ENCODE measurements at regions not wholly inside any gene's neighbourhood (a gene's known extent, or its start where the extent isn't known, plus 50 kb on each side); places are given as distances from the start of the nearest gene placed in this dataset.
"Not testable (repeated sequence)": the region's sequence is repeated elsewhere in the genome, so short reads cannot be mapped to it uniquely, and the experiment has no call there.

DNA sequence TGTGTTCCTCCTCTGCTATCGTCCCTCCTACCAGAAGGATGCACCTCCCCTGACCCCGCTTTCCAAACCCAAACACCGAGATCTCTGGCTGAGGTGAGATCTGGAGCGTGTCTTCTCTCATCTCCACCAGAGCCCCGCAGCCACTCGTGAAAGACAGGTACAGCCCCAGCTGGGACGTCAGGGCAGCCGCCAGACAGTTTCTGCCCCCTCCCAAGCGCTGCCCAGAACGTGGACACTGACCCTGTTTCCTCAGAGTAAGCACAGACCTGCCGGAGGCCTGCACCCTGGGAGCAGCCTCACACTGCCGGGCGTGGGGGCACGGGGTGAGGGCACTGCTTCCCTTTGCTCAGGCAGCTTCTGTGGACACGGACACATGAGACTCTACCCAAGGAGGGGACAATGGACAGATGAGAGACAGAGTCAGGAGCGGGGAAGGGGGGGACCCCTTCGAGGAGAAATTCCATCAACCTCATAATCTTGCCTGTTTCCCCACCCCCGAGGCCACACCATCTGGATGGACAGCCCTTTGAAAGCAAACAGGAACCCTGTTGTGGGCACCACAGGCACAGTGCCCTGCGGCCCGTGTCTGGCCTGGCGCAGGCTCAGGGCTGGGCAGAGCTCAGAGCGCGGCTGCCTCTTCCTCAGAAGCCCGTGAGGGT is 210.6 kb downstream of the DLL1 start:
- DNase-seq, result no peak

DNA sequence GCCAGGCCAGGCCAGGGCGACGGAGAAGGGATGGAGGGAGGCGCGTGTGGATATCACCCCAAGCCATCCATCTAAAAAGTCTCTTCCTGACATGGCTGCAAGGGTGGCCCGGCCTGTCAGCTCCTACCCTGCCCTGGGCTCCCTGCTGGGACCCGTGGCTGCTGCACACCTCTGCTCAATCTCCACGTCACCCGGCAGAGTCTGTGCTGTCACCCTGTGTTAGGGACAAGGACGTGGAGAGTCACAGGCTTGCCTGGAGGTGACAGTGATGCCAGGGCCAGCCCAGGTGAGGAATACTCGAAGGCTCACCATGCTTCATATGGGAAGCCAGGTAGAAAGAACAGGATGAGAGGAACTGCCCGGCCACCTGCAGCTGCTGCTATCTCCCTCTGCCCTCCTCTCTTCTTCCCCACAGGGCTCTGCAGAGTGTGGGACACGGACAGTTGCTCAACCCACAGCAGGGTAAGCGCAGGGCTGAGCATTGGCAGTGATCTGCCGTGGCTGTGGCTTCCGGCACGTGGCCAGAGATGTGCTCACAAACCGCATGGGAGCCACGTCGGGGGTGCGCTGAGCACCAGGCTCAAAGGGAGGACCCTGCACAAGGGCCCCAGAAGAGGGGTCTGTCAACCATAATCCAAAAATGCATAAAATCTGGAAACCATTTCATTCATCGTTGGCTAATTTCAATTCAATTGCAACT is 214.3 kb downstream of the DLL1 start:
- no peak for DNase-seq

DNA sequence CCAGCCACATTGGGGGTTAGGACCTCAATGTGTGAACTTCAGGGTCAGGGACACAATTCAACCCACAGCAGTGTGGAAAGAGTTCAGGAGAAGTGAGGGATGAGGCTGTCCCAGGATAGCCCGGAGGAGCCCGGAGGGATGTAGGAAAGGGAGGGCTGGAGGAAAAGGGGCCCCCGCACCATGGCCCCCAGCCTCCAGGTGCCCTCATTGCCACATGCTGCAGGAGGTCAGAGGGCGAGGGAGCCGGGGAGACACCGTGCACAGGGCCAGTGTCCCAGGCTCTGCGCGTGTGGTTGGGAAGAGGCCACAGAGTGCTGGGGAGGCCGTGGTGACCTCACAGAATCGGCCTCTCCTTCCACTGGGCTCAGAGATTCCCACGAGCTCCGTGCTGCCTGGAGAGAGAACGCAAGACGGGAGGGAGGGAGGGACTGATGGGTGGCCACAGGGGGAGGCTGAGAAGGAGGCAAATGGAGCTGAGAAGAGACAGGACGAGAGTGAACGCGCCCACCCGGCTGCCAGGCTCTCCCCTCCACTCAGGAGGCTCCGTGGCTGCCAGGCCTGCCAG is 215.1 kb downstream of the DLL1 start:
- DNase-seq, result no peak

DNA sequence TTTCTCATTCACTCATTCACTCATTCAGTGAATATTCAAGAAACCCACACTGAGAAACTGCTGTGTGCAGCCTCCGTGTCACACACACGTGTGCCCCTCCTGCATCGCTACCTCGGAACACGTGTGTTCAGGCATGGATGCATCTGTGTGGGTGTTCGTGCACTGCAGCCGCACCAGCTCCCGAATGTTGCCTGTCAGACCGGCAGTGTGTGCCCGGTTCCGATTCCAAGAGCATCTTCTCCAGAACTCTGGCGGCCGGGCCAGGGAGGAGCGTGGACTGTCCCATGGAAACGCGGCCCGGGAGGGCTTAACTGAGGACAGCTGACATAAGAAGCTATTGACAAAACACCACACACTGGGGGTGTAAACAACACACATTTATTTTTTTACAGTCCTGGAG is 216.0 kb downstream of the DLL1 start:
- no peak for DNase-seq

DNA sequence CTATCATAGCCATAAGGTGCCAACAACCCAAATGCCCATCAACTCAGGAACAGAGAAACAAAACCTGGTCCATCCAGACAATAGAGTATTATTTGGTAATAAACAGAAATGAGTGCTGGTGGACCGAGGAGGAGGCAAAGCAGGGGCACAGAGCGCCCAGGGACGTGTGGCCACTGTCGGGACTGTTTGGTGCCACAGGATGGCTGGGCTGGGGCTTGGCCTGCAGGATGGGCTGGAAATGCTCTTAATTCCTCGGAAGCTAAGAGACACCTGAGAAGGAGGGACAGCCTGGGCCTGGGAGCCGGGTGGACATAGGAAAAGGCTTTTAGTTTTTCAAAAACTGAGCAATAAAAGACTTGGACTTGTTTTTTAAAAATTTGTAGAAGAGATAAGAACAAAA is 216.4 kb downstream of the DLL1 start:
- no peak for DNase-seq

DNA sequence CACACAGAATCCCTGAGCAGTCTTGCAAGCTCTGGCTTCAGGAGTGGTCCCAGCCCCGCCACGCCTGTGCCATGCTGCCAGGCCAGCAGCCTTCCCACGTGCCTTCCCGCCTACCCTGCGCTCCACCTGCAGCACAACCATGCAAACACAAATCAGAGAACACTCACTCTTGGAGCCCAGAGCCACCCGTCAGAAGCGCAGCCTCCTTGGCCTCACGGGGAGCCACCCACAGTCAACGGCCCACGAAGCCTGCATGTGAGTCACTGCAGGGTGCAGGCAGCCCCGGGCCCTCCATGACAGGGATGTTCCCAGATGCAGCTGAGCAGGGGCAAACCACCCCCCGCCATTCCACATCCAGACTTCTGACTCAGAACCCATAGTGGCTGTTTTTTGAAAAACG is 217.0 kb downstream of the DLL1 start:
- no peak for DNase-seq

DNA sequence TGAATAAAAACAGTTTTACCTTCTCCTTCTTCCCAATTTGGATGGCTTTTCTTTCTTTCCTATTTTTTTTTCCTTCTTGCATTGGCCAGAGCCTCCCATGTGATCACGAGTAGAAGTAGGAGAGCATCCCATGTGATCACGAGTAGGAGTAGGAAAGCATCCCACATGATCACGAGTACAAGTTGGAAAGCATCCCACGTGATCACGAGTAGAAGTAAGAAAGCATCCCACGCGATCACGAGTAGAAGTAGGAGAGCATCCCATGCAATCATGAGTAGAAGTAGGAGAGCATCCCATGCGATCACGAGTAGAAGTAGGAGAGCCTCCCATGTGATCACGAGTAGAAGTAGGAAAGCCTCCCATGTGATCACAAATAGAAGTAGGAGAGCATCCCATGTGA is 218.6 kb downstream of the DLL1 start:
- no peak for DNase-seq

DNA sequence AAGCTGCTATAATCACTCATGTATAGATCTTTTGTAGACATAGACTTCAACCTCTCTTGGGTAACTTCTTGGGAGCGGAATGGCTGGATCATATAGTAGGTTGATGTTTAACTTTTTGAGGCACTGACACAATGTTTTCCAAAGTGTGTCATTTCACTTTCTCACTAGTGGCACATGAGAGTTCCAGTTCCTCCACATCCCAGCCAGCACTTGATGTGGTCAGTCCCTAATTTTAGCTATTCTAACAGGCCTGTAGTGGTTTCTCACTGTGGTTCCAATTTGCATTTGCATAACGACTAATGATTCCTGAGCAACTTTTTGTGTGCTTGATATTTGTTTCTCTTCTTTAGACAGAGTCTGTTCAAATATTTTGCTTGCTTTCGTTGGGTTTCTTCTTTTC is 221.3 kb downstream of the DLL1 start:
- DNase-seq, result no peak

DNA sequence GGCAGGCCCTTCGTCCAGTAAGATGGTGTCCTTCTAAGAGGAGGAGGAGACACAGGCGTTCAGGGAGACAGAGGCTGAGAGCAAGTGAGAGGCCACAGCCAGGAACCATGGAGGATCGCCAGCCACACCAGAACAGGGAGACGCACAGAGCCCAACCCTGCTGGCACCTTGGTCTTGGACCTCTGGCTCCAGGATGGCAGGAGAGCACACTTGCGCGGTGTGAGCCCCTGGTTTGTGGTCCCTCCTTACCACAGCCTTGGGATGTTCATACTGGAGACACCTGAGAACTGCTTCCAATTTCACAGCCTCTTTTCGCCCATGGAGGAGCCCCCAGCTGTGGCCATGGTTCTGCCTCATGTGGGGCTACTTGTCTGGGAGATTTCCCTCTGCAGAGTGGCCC is 222.4 kb downstream of the DLL1 start:
- no peak for DNase-seq

DNA sequence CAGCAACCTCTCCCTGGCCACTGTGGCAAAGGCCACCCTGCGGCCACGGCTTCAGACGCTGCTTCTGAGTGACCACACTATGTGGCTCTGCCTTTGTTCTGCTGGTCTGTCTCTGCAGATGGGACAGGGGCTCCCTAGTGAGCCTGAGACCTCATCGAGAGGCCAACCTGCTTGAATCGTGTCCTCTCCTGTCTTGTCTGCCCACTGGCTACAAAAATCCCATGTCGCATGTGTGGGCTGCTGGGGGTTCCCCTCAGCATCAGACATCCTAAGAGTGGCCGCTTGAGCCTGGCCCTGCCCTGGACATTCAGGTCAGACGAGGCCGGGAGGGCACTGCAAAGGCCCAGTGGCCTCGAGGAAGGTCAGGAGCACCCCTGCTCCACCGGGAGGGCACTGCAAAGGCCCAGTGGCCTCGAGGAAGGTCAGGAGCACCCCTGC is 222.9 kb downstream of the DLL1 start:
- DNase-seq, result no peak

DNA sequence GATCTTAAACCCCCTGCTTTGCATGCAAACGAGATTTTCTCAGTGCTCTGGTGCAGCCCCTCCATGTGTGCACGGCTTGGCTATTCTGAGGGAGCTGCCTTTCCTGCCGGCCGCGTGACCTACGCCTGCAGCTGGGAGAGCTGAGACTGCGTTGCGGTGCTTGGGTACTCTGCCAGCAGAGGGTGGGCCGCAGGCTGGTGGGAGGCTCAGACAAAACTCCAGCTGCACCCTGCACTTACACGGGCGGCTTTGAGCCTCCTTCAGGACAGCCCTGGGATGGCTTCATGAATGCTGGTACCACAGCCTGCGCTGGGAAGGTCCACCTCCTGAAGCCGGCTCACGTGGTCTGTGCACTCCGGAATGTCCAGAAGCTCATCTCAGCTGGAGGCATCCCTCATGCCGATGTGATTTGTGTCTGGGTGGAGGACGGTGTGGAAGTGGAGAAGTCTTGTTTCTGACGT is 223.7 kb downstream of the DLL1 start:
- no peak for DNase-seq

DNA sequence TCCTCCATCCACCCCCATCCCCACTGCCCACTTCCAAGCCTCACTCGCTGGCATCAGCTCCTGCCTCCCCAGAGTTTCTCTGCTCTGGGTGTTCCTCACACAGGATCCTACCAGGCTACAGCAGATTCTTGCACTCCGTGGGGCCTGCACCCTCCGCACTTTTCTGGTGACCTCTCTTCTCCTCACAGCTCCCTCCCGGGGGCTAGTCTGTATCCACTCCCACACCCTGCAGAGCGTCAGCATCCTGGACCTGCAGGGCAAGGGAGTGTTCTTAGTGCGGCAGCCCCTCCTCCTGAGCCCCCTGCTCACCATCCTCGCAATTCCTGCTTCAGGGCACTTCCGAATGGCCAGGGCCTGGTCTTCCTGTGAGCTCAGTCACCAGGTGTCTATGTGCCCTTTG is 224.2 kb downstream of the DLL1 start:
- no peak for DNase-seq

DNA sequence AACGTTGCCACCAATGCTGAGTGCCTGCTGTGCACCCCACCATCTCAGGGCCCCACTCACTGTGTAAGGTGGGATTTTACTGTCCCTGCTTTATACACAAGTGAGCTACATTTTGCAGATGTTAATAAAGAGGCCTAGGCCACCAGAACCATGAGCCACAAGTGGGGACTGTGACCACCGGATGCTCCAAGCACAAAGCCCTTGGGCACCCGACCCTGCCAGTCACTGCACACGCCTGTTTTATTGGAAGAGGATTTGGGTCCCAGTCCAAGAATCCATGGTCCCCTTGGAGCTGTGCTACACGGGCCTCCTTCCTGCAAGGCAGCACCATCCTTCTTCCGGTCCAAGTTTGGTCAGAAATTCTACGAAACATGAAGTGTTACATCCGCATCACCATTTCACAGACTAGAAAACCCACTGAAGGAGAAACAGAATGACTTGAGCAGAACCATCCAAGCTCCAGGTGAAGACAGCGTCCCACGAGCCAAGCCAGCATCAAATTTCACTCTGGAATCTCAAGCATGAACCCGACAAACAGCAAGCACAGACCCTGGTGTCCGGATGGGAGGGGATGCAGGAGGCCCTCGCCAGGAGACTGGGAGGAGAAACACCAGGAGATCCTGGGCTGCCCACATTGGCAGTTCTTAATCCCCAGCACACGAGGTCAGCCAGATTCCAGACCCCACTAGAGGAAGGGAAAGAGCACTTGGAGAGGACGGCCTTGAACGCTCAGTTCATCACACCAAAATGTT is 226.9 kb downstream of the DLL1 start:
- DNase-seq, result no peak

DNA sequence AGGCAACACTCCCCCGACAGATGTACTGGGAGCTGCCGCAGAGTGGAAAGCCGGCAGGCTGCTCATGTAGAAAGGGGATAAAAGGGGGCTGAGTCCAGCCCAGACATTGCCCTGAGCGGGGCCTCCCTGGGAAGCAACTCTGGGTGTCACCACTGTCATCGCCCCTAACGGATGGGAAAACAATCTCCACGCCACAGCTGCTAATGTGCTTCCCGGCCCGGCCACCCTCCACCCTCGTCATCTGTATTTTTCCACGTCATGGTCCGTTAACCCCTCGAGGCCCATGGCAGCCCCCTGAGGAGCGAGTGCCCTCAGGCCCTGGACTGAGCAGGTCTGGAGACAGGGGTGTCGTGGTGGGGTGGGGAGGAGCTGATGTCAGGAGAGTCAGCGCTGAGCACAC is 227.4 kb downstream of the DLL1 start:
- DNase-seq, result no peak

DNA sequence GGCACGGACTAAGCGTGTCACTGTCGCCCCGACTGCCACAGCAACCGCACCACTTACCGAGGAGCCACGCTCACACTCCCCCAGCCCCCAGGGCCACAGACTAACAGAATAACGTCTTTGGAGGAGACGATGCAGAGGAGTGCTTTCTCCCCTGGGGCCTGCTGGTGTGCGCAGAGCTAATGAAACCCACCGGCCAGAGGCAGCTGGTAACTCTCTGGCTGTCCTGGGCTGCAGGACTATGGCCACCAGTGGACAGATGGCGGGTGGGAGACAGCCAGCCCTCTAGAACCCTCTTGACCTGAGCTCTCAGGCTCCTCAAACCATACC is 228.0 kb downstream of the DLL1 start:
- no peak for DNase-seq

DNA sequence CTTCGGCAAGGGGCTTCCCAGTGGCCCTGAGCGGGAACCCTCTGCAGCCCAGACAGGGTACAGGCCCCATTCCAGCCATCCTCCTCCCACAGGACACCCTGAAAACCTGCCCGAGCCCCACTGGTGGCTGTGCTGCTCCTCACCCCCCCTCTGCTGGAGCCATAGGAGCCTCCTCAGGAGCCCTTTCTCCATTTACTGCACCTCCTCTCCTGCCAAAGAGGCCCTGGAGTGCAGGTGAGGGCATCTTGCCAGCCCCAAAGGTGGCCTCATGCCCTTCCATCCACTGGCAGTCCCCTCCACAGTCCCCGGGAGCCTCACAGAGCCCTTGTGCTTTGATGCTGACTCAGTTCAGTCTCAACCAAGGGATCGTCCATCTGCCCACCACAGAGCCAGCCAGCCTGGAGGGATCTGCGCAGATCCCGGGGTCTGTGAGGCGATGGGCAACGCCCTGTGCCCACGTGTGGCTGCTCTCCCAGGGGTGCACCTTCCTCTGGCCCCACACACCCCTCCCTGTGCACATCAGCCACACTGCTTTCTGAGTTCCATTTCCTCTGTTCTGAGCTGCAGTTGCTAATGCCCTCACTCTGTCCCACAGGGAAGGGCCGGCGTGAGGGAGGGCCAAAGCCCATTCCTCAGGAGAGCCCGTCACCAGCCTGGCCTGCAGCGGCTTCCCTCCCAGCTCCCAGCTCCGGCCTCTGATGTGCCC is 228.5 kb downstream of the DLL1 start:
- DNase-seq, result no peak

DNA sequence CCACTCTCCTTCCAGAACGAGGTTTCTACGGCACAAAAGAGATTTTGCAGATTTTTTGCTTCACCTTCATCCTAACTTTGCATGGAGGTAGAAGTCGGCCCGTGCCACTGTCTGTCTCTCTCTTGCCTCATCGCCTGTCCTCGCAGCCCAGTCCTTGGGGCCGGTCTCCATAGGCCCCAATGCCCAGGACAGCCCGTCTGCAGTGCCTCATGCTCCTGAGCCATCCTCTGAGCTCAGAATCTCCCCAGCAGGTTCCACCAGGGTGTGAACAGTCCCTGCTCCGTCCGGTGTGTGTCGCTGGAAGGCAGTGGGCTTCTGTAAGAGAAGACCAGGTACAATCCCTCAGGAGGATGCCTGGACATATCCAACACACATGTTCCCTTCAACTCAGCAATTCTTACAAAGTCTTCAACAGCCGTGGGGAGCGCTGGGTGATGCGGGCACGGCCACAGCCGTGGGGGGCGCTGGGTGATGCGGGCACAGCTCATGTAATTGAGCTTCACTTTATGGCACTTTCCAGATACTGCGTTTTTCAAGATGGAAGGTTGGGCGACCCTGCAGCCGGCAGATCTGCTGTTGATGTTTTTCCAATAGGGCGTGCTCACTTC is 231.9 kb downstream of the DLL1 start:
- DNase-seq, result no peak

DNA sequence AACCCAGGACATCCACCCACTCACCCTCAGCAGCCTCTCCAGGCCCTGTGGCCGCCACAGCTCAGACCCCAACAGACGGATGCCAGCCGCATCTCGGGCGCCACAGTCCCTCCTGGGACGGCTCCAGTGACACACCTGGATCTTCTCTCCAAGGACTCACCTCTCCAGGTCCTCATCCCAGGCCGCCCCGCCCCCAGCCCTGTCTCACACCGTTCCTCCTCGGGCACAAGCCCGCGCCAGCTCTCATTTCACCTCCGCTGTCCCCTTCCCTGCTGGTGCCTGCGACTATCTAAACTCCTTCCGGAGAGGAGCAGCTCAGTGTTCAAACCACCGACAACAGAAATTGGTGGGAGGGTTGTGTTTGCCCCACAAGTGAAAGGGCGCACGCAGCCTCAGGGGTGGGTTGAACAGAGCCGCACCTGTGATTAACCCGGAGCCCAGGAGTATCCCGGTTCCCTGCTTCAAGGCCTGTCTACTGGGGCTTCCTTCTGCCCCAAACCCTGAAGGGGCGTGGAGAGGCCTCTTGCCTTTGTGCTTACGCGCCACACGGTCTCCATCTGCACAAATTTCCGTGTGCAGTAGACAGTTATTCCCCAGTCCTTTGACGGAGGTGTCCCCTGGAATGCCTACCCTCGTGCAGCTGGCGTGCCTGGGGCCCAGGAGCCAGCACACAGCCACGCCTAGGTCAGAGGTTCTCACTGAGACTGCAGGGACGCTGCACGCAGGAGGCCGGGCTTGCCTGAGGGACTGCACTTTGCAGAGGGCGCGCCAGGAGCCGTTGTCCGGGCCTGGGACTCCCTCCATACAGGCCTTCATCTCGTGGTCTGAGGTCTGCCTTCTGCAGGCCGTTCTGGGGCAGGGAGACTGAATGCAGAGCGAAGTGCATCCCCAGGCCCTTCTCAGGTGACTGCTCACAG is 232.7 kb downstream of the DLL1 start:
- DNase-seq, result no peak

DNA sequence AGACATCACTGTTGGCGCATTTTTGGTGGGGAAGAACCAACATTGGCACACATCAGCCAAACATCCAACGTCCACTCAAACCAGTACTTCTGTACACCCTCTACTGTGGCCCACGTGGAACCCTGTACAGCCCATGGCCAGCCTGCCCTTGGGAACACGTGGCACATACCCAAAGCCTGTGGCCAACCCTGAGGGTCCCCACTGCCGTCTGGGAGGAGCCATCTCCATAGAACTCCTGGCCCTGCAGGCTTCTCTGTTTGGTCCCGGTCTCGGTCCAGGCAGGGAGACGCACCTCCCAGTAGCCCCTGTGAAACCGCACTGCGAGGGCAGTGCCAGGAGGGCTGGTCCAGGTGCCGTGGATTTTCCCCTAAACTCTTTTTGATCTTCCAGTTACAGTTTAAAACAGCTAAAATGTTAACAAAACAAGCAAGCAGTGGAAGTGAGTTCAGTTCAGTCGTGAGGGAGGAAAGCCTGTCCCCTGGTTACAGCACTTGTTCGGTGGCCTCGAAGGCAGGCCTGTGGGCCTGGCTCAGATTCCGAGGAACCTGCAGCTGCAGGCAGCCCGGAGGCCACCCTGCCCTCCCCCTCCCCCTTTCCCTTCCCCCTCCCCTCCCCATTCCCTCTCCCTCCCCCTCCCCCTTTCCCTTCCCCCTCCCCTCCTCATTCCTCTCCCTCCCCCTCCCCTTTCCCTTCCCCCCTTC is 233.7 kb downstream of the DLL1 start:
- DNase-seq, result no peak

DNA sequence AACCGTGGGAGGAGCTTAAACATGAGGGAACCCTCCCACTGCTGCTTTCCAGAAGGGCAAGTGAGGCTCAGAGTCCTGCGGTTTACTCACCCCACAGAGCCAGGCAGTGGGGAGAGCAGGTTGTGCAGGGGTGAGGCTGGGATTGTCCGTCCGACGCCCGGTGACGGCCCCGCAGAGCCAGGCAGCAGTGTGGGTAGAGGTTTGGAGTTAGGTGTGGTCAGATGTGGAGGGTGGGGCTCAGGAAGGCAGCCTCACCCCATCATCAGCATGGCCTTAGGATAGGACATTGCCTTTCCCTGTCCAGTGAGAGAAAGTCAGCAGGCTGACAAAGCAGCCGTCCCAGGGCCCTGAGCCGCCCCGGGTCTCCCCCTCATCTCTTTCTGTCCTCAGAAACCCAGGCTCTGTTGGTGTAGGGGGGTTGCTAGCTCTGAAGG is 234.6 kb downstream of the DLL1 start:
- no peak for DNase-seq

DNA sequence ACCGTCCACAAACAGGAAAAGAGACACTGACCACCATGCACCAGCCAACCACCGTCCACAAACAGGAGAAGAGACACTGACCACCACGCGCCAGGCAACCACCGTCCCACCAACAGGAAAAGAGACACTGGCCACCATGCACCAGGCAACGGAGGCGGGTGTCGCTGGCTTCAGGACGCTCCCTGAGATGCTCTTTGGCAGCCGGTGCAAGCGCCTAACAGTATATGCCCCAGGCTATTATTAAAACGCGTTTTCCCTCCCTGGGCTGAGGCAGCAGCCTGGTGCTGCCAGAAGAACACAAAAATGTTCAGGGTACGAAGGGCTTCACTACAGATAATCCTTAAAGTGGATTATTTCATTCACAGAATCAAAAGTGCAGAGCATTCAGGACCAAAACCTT is 235.1 kb downstream of the DLL1 start:
- DNase-seq, result not testable (repeated sequence)

Measured in stimulated activated CD4-positive, alpha-beta T cell treated with anti-CD3 and anti-CD28 coated beads, Interleukin-2, amount 100 ng/mL, for 48 hours (primary cell).